ENCODE measurements at regions not wholly inside any gene's neighbourhood (a gene's known extent, or its start where the extent isn't known, plus 50 kb on each side); places are given as distances from the start of the nearest gene placed in this dataset.

DNA sequence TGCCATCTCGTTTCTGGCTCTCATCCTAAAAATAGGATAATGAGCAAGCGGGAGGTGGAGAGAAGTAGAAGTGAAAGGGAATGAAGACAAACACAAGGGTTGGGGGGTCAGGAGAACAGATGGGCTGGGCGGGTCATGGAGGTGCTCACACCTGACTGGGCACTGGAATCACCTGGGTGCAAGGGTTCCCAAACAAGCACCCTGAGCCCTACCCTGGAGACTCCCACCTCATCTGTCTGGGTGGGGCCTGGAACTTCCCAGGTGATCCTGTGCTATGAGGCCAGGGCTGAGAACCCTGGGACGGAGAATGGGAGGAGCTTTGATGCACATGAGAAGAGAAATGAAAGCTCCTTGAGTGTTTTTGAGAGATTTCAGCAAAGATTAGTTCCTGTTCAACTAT lies 223.6 kb downstream of the ANKRD60 start:
- TF ChIP-seq, protein P1, sequence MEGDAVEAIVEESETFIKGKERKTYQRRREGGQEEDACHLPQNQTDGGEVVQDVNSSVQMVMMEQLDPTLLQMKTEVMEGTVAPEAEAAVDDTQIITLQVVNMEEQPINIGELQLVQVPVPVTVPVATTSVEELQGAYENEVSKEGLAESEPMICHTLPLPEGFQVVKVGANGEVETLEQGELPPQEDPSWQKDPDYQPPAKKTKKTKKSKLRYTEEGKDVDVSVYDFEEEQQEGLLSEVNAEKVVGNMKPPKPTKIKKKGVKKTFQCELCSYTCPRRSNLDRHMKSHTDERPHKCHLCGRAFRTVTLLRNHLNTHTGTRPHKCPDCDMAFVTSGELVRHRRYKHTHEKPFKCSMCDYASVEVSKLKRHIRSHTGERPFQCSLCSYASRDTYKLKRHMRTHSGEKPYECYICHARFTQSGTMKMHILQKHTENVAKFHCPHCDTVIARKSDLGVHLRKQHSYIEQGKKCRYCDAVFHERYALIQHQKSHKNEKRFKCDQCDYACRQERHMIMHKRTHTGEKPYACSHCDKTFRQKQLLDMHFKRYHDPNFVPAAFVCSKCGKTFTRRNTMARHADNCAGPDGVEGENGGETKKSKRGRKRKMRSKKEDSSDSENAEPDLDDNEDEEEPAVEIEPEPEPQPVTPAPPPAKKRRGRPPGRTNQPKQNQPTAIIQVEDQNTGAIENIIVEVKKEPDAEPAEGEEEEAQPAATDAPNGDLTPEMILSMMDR (IDR thresholded peaks at IDR 0.05): no peak
- no peak for TF ChIP-seq POLR2A (IDR thresholded peaks at IDR 0.05)

Measured in uterus (tissue), 2 donors.